ENCODE measurements at regions not wholly inside any gene's neighbourhood (a gene's known extent, or its start where the extent isn't known, plus 50 kb on each side); places are given as distances from the start of the nearest gene placed in this dataset.

GRCh38 chr4:153116291-153116680 lies 88.0 kb upstream of the TRIM2 start:
- TF ChIP-seq CTCF (IDR thresholded peaks at IDR 0.05), result no peak
- no peak for TF ChIP-seq POLR2AphosphoS5 (IDR thresholded peaks at IDR 0.05)
